ENCODE measurements at regions not wholly inside any gene's neighbourhood (a gene's known extent, or its start where the extent isn't known, plus 50 kb on each side); places are given as distances from the start of the nearest gene placed in this dataset.

DNA sequence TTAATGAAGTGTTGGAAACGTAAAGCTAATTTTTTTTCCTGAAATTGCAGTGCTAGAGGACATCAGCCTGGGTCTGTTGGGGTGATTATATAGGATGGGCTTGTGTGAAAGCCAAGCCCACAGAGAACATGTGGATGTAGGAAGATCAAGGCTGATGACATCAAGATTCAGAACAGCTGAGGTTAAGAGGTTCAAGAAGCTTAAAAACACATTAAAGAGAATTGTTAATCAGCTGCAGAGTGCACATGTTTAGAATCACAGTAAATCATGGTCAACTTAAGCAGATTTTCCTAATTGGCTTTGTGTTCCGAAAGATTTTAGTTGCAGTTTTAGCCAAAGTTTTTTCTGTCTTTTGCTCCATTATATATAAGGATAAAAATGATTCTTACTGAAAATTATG is 87.9 kb upstream of the PRICKLE1 start:
- Histone ChIP-seq H3K4me3 (ENCODE audit: low read length) (no peak overlapping the region), H3K9ac (ENCODE audit: low read depth, low read length) (no peak overlapping the region), H3K27me3 (ENCODE audit: insufficient read depth, low read length) (no peaks in the 10 kb centered on the region), H3K36me3 (ENCODE audit: insufficient read depth, low read depth, low read length) (no peaks in the 10 kb centered on the region), H3K4me1 (ENCODE audit: insufficient read depth, low read length) (peaks cover 7% of the 10 kb centered on the region), H3K9me3 (ENCODE audit: insufficient read depth, low read depth, low read length) (no peaks in the 10 kb centered on the region), H3K27ac (ENCODE audit: low read length) (no peak overlapping the region)

DNA sequence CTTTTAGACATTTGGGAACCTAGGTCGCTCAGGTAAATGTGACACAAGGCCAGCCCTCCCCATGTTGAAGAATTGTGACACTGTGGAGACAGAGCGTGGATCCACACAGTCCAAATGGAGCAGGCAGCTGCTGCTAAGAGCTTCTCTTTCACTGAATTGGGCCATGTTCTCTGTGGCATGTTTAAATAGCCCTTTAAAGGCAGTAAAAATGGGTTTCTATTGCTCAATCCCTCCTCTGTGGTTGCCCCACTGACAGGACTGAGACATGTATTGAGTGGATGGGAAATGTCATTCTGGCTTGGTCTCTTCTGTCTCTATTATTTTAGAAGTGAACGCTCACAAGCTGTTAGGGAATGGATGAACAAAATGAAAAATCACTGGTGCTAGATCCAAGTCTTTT is 84.0 kb upstream of the PRICKLE1 start:
- H3K36me3 ChIP-seq (ENCODE audit: insufficient read depth, low read depth, low read length), result no peaks in the 10 kb centered on the region
- no peak overlapping the region for H3K9ac ChIP-seq (ENCODE audit: low read depth, low read length)
- no peak overlapping the region for H3K4me3 ChIP-seq (ENCODE audit: low read length)
- H3K27ac ChIP-seq (ENCODE audit: low read length), result no peak overlapping the region
- peaks cover 15% of the 10 kb centered on the region; the same call in 1 of the 2 replicates for H3K4me1 ChIP-seq (ENCODE audit: insufficient read depth, low read length)
- no peaks in the 10 kb centered on the region for H3K27me3 ChIP-seq (ENCODE audit: insufficient read depth, low read length)
- no peaks in the 10 kb centered on the region for H3K9me3 ChIP-seq (ENCODE audit: insufficient read depth, low read depth, low read length)

DNA sequence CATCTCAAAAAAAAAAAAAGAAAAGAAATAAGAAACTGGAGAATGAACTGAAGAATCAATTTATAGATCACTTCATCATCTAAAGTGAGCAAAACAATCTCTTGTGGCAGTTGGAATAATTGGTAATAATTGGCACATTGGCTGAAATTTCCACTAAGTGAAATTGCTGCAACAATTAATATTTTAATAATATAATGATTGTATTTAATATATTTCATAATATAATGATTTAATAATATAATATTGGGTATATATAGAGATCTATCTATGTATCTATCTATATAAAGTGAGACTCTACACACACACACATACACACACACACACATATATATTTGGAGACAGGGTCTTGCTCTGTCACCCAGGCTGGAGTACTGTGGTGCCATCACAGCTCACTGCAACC is 81.2 kb upstream of the PRICKLE1 start:
- no peak overlapping the region for H3K27ac ChIP-seq (ENCODE audit: low read length)
- H3K4me3 ChIP-seq (ENCODE audit: low read length), result no peak overlapping the region
- no peaks in the 10 kb centered on the region for H3K36me3 ChIP-seq (ENCODE audit: insufficient read depth, low read depth, low read length)
- H3K27me3 ChIP-seq (ENCODE audit: insufficient read depth, low read length), result no peaks in the 10 kb centered on the region
- no peak overlapping the region for H3K9ac ChIP-seq (ENCODE audit: low read depth, low read length)
- no peaks in the 10 kb centered on the region for H3K9me3 ChIP-seq (ENCODE audit: insufficient read depth, low read depth, low read length)
- peaks cover 21% of the 10 kb centered on the region; the same call in 1 of the 2 replicates for H3K4me1 ChIP-seq (ENCODE audit: insufficient read depth, low read length)

DNA sequence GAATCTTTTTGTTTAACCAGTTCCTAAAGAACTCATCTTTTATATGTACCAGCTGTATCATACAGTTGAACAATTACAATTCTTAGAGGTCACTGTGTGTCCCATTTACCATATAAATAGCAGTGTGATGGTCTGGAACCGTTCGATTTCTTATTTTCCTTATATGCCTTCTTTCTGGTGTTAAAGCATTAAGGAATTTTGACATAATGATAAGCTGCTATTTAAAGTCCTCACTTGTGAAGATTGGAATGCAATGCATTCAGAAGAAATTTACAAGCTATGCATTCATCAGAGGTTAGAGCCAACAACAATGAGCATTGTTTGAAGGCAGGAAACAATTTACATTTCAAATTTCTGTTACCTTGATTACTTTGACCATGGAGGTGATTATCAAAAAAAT is 80.0 kb upstream of the PRICKLE1 start:
- Histone ChIP-seq H3K4me3 (ENCODE audit: low read length) (peak overlapping the region; percentile 39; the same call in 1 of the 2 replicates), H3K36me3 (ENCODE audit: insufficient read depth, low read depth, low read length) (no peaks in the 10 kb centered on the region), H3K9me3 (ENCODE audit: insufficient read depth, low read depth, low read length) (no peaks in the 10 kb centered on the region), H3K9ac (ENCODE audit: low read depth, low read length) (peak overlapping the region; percentile 10; the same call in 1 of the 2 replicates), H3K4me1 (ENCODE audit: insufficient read depth, low read length) (peaks cover 21% of the 10 kb centered on the region; the same call in 1 of the 2 replicates), H3K27ac (ENCODE audit: low read length) (peak overlapping the region; percentile 34), H3K27me3 (ENCODE audit: insufficient read depth, low read length) (no peaks in the 10 kb centered on the region)

DNA sequence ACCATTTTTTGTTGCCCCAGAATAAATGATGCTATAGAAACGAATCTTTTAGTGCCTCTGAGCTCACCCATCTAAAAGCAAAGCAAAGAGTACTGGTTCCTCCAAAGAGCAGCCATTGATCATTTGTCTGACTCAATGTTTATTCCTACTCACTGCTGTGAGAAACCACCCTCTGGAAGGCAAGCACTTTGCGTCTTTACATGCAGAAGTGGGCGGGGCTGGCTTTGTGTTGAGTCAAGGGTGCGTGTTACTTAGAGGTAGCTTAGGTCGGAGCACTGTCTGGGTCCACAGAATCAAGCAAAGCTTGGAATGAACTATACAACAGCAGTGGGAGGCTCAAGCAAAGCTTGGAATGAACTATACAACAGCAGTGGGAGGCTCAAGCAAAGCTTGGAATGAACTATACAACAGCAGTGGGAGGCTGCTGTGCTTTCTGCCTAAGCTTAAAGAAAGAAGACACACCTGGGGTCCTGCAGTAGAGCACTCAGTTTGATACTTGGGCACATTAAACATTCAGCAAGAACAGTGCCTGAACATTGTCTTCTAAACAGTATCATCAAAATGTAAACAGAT is 77.2 kb upstream of the PRICKLE1 start:
- no peaks in the 10 kb centered on the region for H3K9me3 ChIP-seq (ENCODE audit: insufficient read depth, low read depth, low read length)
- no peak overlapping the region for H3K4me3 ChIP-seq (ENCODE audit: low read length)
- peaks cover 21% of the 10 kb centered on the region; the same call in 1 of the 2 replicates for H3K4me1 ChIP-seq (ENCODE audit: insufficient read depth, low read length)
- H3K9ac ChIP-seq (ENCODE audit: low read depth, low read length), result no peak overlapping the region
- H3K27ac ChIP-seq (ENCODE audit: low read length), result peak overlapping the region; percentile 12
- H3K36me3 ChIP-seq (ENCODE audit: insufficient read depth, low read depth, low read length), result no peaks in the 10 kb centered on the region
- H3K27me3 ChIP-seq (ENCODE audit: insufficient read depth, low read length), result no peaks in the 10 kb centered on the region

DNA sequence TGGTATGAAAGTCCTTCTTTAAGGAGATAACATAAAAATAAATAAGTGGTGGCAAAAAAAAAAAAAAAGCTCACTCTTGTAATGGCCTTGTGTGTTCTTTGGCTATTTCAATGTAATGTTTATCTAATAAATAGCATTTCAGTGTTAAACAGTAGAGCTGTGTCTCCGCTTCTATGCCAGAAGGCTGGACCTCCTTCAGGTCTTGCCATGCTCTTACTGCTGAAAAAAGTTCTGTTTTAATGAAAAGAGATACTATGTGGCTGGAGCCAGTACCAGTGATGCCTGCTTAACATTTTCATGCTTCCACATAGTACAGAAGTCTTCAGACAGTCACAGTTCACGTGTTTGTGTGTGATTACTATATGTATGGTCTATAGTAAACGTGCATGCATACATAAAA is 74.1 kb upstream of the PRICKLE1 start:
- no peak overlapping the region for H3K4me3 ChIP-seq (ENCODE audit: low read length)
- H3K9ac ChIP-seq (ENCODE audit: low read depth, low read length), result no peak overlapping the region
- H3K27ac ChIP-seq (ENCODE audit: low read length), result no peak overlapping the region
- no peaks in the 10 kb centered on the region for H3K27me3 ChIP-seq (ENCODE audit: insufficient read depth, low read length)
- H3K9me3 ChIP-seq (ENCODE audit: insufficient read depth, low read depth, low read length), result peaks cover 14% of the 10 kb centered on the region
- peaks cover 7% of the 10 kb centered on the region; the same call in 1 of the 2 replicates for H3K4me1 ChIP-seq (ENCODE audit: insufficient read depth, low read length)
- H3K36me3 ChIP-seq (ENCODE audit: insufficient read depth, low read depth, low read length), result no peaks in the 10 kb centered on the region

DNA sequence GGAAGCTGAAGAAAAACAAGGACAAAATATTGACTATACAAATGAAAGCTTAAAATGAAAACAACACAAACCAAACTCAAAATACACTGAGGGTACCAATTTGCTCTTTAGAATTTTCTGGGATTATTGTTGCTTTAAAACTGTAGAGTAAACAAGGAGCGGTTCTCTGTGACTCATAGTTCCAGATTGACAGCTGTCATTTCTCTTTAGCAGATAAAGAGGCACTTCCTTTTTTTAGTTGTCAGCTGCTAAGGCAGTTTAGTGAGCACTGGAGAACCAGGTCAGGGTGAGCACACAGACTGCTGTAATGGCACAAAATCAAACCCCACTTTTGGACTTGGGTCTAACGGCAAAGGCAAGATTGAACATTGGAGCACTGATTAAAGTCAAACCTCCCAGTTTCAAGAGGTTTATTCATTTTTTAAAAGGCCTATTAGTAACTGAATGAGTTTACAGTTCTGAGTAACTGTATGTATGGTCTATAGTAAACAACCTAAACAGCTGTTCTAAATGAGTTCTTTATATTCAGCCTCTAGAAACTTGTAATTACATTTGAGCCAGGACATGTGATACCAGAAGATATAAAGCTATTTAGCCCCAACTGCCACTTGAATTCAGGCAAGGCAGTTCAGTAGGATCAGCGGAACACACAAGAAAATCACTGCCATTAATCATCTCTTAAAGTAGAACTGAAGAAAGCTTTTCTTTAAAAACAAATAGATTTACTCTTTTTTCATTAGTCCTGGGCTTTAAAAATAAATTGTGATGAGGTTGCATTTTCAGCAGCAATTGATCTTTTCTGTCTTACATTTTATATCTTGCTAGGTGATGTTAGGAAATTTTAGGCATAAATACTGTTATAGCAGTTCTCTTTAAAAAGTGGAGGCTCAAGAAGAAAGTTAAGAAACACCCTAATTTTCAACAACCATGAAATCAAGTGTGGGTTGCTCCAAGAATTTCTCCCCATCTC is 71.7 kb upstream of the PRICKLE1 start:
- H3K27me3 ChIP-seq (ENCODE audit: insufficient read depth, low read length), result no peaks in the 10 kb centered on the region
- no peak overlapping the region for H3K9ac ChIP-seq (ENCODE audit: low read depth, low read length)
- no peak overlapping the region for H3K27ac ChIP-seq (ENCODE audit: low read length)
- H3K4me3 ChIP-seq (ENCODE audit: low read length), result no peak overlapping the region
- no peaks in the 10 kb centered on the region; the same call in 1 of the 2 replicates for H3K4me1 ChIP-seq (ENCODE audit: insufficient read depth, low read length)
- peaks cover 14% of the 10 kb centered on the region for H3K9me3 ChIP-seq (ENCODE audit: insufficient read depth, low read depth, low read length)
- no peaks in the 10 kb centered on the region for H3K36me3 ChIP-seq (ENCODE audit: insufficient read depth, low read depth, low read length)

DNA sequence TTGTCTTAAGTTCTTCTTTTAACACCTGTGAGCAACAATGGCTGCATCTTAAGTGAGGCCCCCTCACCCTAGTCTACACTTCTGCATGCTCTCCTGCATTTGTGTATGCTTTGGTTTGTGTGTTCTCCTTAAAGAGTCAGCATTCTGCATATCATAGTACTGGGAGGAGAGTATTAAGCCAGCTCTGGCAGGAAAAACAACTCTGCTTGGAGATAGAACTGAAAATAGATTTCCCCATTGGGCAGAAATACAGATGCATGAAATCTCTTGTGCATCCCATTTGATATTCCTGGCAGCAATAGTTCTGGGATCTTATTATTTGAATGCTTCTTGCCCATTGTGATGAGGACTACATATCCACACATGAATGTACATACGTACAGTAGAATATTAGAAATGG is 70.6 kb upstream of the PRICKLE1 start:
- Histone ChIP-seq H3K27me3 (ENCODE audit: insufficient read depth, low read length) (no peaks in the 10 kb centered on the region), H3K9ac (ENCODE audit: low read depth, low read length) (no peak overlapping the region), H3K27ac (ENCODE audit: low read length) (no peak overlapping the region), H3K4me1 (ENCODE audit: insufficient read depth, low read length) (no peaks in the 10 kb centered on the region), H3K9me3 (ENCODE audit: insufficient read depth, low read depth, low read length) (peaks cover 14% of the 10 kb centered on the region), H3K36me3 (ENCODE audit: insufficient read depth, low read depth, low read length) (no peaks in the 10 kb centered on the region), H3K4me3 (ENCODE audit: low read length) (no peak overlapping the region)

DNA sequence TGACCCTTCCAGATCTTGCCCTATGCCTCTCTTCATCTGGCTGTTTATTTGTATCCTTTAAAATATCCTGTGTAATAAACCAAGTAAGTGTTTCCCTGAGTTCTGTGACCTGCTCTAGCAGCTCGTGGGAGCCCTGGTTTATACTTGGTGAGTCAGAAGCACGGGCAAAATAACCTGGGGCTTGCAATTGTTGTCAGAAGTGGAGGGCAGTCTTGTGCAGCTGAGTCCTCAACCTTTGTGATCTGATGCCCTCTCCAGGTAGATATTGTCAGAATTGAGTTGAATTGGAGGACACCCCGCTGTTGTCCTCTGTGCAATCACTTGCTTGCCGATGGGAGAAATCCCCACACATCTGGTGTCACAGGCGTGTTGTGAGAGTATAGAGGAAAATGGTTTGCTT is 62.5 kb upstream of the PRICKLE1 start:
- Histone ChIP-seq H3K4me3 (ENCODE audit: low read length) (no peak overlapping the region), H3K9ac (ENCODE audit: low read depth, low read length) (no peak overlapping the region), H3K4me1 (ENCODE audit: insufficient read depth, low read length) (no peaks in the 10 kb centered on the region), H3K27ac (ENCODE audit: low read length) (no peak overlapping the region), H3K27me3 (ENCODE audit: insufficient read depth, low read length) (no peaks in the 10 kb centered on the region), H3K36me3 (ENCODE audit: insufficient read depth, low read depth, low read length) (no peaks in the 10 kb centered on the region), H3K9me3 (ENCODE audit: insufficient read depth, low read depth, low read length) (no peaks in the 10 kb centered on the region)

DNA sequence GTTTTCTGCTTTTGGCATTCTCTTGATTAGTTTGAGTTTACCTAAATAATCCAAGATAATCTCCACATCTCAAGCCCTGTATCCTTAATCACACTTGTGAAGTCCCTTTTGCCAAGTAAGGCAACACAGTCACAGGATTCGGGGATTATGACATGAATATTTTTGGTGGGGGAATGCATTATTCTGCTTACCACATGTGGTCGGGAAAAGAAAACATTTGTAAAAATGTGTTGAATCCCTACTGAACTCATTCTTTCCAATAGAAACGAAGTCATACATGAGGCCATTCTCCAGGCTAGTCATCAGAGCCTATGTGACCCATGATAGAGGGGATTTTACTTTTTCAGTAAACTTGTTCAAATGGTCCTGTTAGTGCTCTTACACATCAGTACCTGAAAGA is 58.5 kb upstream of the PRICKLE1 start:
- H3K4me3 ChIP-seq (ENCODE audit: low read length), result no peak overlapping the region
- H3K27ac ChIP-seq (ENCODE audit: low read length), result no peak overlapping the region
- H3K27me3 ChIP-seq (ENCODE audit: insufficient read depth, low read length), result no peaks in the 10 kb centered on the region
- H3K9ac ChIP-seq (ENCODE audit: low read depth, low read length), result no peak overlapping the region
- no peaks in the 10 kb centered on the region for H3K4me1 ChIP-seq (ENCODE audit: insufficient read depth, low read length)
- no peaks in the 10 kb centered on the region for H3K36me3 ChIP-seq (ENCODE audit: insufficient read depth, low read depth, low read length)
- no peaks in the 10 kb centered on the region for H3K9me3 ChIP-seq (ENCODE audit: insufficient read depth, low read depth, low read length)

DNA sequence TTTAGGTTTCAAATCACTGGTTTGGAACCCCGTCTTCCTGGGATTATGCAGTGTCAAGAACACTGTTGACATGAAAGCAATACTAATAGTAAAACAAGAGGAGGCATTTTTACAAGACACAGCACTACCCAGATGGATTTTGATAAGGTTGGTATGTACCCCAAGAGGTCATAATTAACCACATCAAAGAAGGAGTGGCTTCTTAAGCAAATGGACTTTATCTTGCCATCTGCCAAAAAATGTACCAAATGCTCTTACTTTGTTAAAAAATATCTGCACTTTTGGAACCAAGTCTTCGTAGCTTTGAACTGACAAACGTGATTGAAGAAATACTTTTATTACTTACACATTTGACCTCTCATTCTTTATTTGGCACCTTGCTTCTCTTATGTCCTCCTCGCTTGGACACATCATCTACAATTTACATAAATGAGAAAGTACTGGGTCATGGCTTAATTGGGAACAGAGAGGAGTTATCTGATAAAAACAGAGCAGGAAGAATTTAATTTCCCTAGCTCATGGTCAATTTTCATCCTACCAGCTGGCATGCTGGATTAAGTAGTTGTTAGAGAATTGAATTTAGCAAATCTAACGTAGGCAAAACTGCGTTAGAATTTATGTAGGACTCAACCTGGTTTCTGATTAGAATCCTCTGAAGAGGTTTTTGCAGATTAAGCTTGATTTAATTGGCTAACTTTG is 54.5 kb upstream of the PRICKLE1 start:
- Histone ChIP-seq H3K36me3 (ENCODE audit: insufficient read depth, low read depth, low read length) (no peaks in the 10 kb centered on the region), H3K27ac (ENCODE audit: low read length) (no peak overlapping the region), H3K9ac (ENCODE audit: low read depth, low read length) (no peak overlapping the region), H3K4me3 (ENCODE audit: low read length) (no peak overlapping the region), H3K9me3 (ENCODE audit: insufficient read depth, low read depth, low read length) (no peaks in the 10 kb centered on the region), H3K27me3 (ENCODE audit: insufficient read depth, low read length) (no peaks in the 10 kb centered on the region), H3K4me1 (ENCODE audit: insufficient read depth, low read length) (no peaks in the 10 kb centered on the region)
